ENCODE measurements at regions not wholly inside any gene's neighbourhood (a gene's known extent, or its start where the extent isn't known, plus 50 kb on each side); places are given as distances from the start of the nearest gene placed in this dataset.

DNA sequence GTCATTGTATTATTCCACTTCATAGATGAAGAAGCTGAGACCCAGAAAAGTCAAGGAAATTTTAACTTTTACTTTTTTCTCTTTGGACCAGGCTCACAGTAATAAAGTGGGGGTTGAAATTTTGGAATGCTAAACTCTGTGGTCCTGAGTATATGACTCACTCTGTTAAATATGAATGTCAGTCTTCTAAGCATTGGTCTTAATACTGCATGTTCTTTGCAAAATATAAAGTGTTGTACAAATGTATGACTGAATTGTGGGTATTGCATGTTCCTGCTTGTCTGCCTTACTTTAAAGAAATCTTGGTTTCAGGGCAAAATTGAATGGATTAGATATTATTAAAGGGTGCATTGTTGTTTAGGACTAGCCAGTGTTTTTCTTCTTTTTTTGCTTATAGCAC, 950.8 kb upstream of the GOT2 start:
- no peak for TF ChIP-seq TAF1 (IDR thresholded peaks at IDR 0.05; ENCODE audit: borderline replicate concordance, insufficient read depth, low read length)
- no peak for TF ChIP-seq POLR2AphosphoS5 (IDR thresholded peaks at IDR 0.05; ENCODE audit: low read depth, low read length)

All from PFSK-1 (cell line).